Naive thymus-derived CD4-positive, alpha-beta T cell (primary cell): ENCODE measurements at regions not wholly inside any gene's neighbourhood (a gene's known extent, or its start where the extent isn't known, plus 50 kb on each side); places are given as distances from the start of the nearest gene placed in this dataset.

Source experiments
- ATAC-seq: fragments of 150-1000 bp; cut with Tn5 transposase; 2 replicates; pipeline ENCODE4 v1.10.0; 2021; ENCODE audit warnings: mild to moderate bottlenecking, moderate library complexity
- CTCF ChIA-PET: fragments of 350-600 bp; sonication (Branson Sonifier 250); formaldehyde crosslinking; loops from one replicate; lab custom pipeline; 2021; ENCODE audit warnings: antibody characterized with exemption; lab: Charles Lee
- POLR2A ChIA-PET: fragments of 350-600 bp; sonication (Branson Sonifier 250); formaldehyde crosslinking; loops from one replicate; lab custom pipeline; 2021; ENCODE audit warnings: antibody characterized with exemption, inconsistent platforms; lab: Charles Lee
- DNase-seq, 9 donors: peaks; one replicate each; pipeline versions ENCODE4 v3.0.0 to v3.0.0-alpha.2; 2020 to 2022; ENCODE audit warnings: mixed read lengths in 1 of 9
- H3K27ac ChIP-seq: one replicate; pipeline ENCODE4 v1.7.0; 2013; ENCODE audit warnings: mild to moderate bottlenecking, low read depth, low read length, moderate library complexity
- H3K27me3 ChIP-seq, 2 donors: one replicate each; pipeline ENCODE4 v1.7.0; 2013; ENCODE audit warnings: low read length in 2 of 2, mild to moderate bottlenecking in 2 of 2, moderate library complexity in 2 of 2; ENCODE audit not compliant: control insufficient read depth in 2 of 2, insufficient read depth in 2 of 2
- H3K36me3 ChIP-seq, 3 experiments: 1 replicate in 2 of 3; 2 replicates in 1 of 3; pipeline ENCODE4 v1.7.0; 2013; ENCODE audit warnings: low read length in 3 of 3, mild to moderate bottlenecking in 3 of 3, moderate library complexity in 1 of 3; ENCODE audit not compliant: insufficient read depth in 3 of 3, control insufficient read depth in 2 of 3
- H3K4me1 ChIP-seq, 2 donors: one replicate each; pipeline ENCODE4 v1.7.0; 2013; ENCODE audit warnings: low read length in 2 of 2, mild to moderate bottlenecking in 2 of 2, moderate library complexity in 1 of 2; ENCODE audit not compliant: control insufficient read depth in 2 of 2, insufficient read depth in 2 of 2
- H3K4me3 ChIP-seq: 2 replicates; pipeline ENCODE4 v1.7.0; 2013; ENCODE audit warnings: mild to moderate bottlenecking, low read length
- H3K9me3 ChIP-seq, 3 experiments: 1 replicate in 2 of 3; 2 replicates in 1 of 3; pipeline ENCODE4 v1.7.0; 2013; ENCODE audit warnings: low read length in 3 of 3; ENCODE audit not compliant: control insufficient read depth in 2 of 3
- H3K27ac Mint-ChIP-seq, 9 donors: one replicate each; pipeline ENCODE4 v1.8.0; 2020 to 2022; ENCODE audit warnings: mixed read lengths in 9 of 9, mild to moderate bottlenecking in 8 of 9, moderate library complexity in 5 of 9, inconsistent platforms in 2 of 9
- H3K27me3 Mint-ChIP-seq, 5 donors: one replicate each; pipeline ENCODE4 v1.8.0; 2021 to 2022; ENCODE audit warnings: mixed read lengths in 5 of 5, mild to moderate bottlenecking in 1 of 5
- H3K36me3 Mint-ChIP-seq, 5 donors: one replicate each; pipeline ENCODE4 v1.8.0; 2020 to 2022; ENCODE audit warnings: mixed read lengths in 5 of 5, mild to moderate bottlenecking in 3 of 5, inconsistent platforms in 1 of 5
- H3K4me1 Mint-ChIP-seq, 7 donors: one replicate each; pipeline ENCODE4 v1.8.0; 2020 to 2022; ENCODE audit warnings: mixed read lengths in 7 of 7, mild to moderate bottlenecking in 3 of 7, inconsistent platforms in 1 of 7
- H3K4me3 Mint-ChIP-seq, 10 donors: one replicate each; pipeline ENCODE4 v1.8.0; 2020 to 2022; ENCODE audit warnings: mild to moderate bottlenecking in 10 of 10, mixed read lengths in 10 of 10, moderate library complexity in 6 of 10, inconsistent platforms in 2 of 10
- H3K9me3 Mint-ChIP-seq, 11 donors: one replicate each; pipeline ENCODE4 v1.8.0; 2020 to 2022; ENCODE audit warnings: mixed read lengths in 11 of 11, mild to moderate bottlenecking in 4 of 11, inconsistent platforms in 1 of 11, moderate library complexity in 1 of 11
- intact Hi-C, 2 donors: fragments of 100-400 bp; cut with micrococcal nuclease; formaldehyde crosslinking; loops; one replicate each; pipeline ENCODE4 v1.15.1; 2023

- intact Hi-C loops, result no loop called here
- H3K4me1 ChIP-seq, result no peaks in the 10 kb centered on the region
- no peaks in the 10 kb centered on the region for H3K36me3 Mint-ChIP-seq
- H3K4me3 Mint-ChIP-seq, result no peak overlapping the region
- no peaks in the 10 kb centered on the region for H3K36me3 ChIP-seq
- H3K4me1 Mint-ChIP-seq, result no peaks in the 10 kb centered on the region
- no peak overlapping the region for H3K4me3 ChIP-seq
- peaks cover 0 to 3% (median 0%) of the 10 kb centered on the region in 11 donors for H3K9me3 Mint-ChIP-seq
- ChIA-PET CTCF (no interaction called here), POLR2A (no interaction called here)
- H3K27me3 ChIP-seq, result no peaks in the 10 kb centered on the region
- ATAC-seq, result no peak
- H3K27me3 Mint-ChIP-seq, result peaks cover 0 to 31% (median 14%) of the 10 kb centered on the region in 5 donors
- no peaks in the 10 kb centered on the region for H3K9me3 ChIP-seq
- H3K27ac ChIP-seq, result no peak overlapping the region
- H3K27ac Mint-ChIP-seq, result no peak overlapping the region
- no peak for DNase-seq
Measured at GRCh38 chr15:35743321-35743720, 197.4 kb upstream of the DPH6 start.

- DNase-seq (no peak), ATAC-seq (no peak)
- Mint-ChIP-seq H3K27me3 (peaks cover 4 to 30% (median 19%) of the 10 kb centered on the region in 5 donors), H3K27ac (no peak overlapping the region), H3K9me3 (peaks cover 0 to 3% (median 0%) of the 10 kb centered on the region in 11 donors), H3K4me3 (no peak overlapping the region), H3K36me3 (no peaks in the 10 kb centered on the region), H3K4me1 (no peaks in the 10 kb centered on the region)
- H3K27me3 ChIP-seq, result no peaks in the 10 kb centered on the region
- ChIA-PET POLR2A (no interaction called here), CTCF (no interaction called here)
- intact Hi-C loops, result no loop called here
- no peak overlapping the region for H3K4me3 ChIP-seq
- H3K36me3 ChIP-seq, result no peaks in the 10 kb centered on the region
- H3K4me1 ChIP-seq, result no peaks in the 10 kb centered on the region
- H3K27ac ChIP-seq, result no peak overlapping the region
- H3K9me3 ChIP-seq, result no peaks in the 10 kb centered on the region
Measured at GRCh38 chr15:35746121-35746520, 200.2 kb upstream of the DPH6 start.

GRCh38 chr15:35748105-35748504 lies 202.1 kb upstream of the DPH6 start:
- Mint-ChIP-seq H3K9me3 (peaks cover 0 to 3% (median 0%) of the 10 kb centered on the region in 11 donors), H3K4me1 (no peaks in the 10 kb centered on the region), H3K4me3 (no peak overlapping the region), H3K36me3 (no peaks in the 10 kb centered on the region), H3K27ac (no peak overlapping the region), H3K27me3 (peaks cover 4 to 30% (median 20%) of the 10 kb centered on the region in 5 donors)
- Histone ChIP-seq H3K9me3 (no peaks in the 10 kb centered on the region), H3K27me3 (no peaks in the 10 kb centered on the region), H3K36me3 (no peaks in the 10 kb centered on the region), H3K27ac (no peak overlapping the region), H3K4me3 (no peak overlapping the region), H3K4me1 (no peaks in the 10 kb centered on the region)
- no peak for ATAC-seq
- ChIA-PET POLR2A (no interaction called here), CTCF (no interaction called here)
- DNase-seq, result no peak
- intact Hi-C loops, result no loop called here

- ChIA-PET CTCF (interaction anchor here (0.6 to 0.7 kb wide), 2 partner anchors 33 to 1892 kb away, joined by 3 read pairs; no protein-coding TSS in a partner anchor), POLR2A (no interaction called here)
- H3K27ac ChIP-seq, result no peak overlapping the region
- H3K4me1 ChIP-seq, result no peaks in the 10 kb centered on the region
- no peaks in the 10 kb centered on the region for H3K27me3 ChIP-seq
- H3K9me3 ChIP-seq, result no peaks in the 10 kb centered on the region
- DNase-seq, result no peak
- H3K9me3 Mint-ChIP-seq, result no peaks in the 10 kb centered on the region
- H3K4me3 ChIP-seq, result no peak overlapping the region
- intact Hi-C loops, result loop anchor here in 1 of 2 donors (10.0 kb wide), 1 partner anchor 1385 kb away; no protein-coding TSS in a partner anchor
- no peak overlapping the region for H3K4me3 Mint-ChIP-seq
- no peaks in the 10 kb centered on the region for H3K36me3 ChIP-seq
- ATAC-seq, result no peak
- H3K4me1 Mint-ChIP-seq, result no peaks in the 10 kb centered on the region
- no peaks in the 10 kb centered on the region for H3K36me3 Mint-ChIP-seq
- H3K27ac Mint-ChIP-seq, result no peak overlapping the region
- H3K27me3 Mint-ChIP-seq, result peaks cover 4 to 23% (median 12%) of the 10 kb centered on the region in 5 donors
Measured at GRCh38 chr15:35750051-35750450, 204.1 kb upstream of the DPH6 start.

- no peak overlapping the region for H3K27ac ChIP-seq
- ChIA-PET CTCF (interaction anchor here (1.0 kb wide), 1 partner anchor 11 kb away, joined by 3 read pairs; no protein-coding TSS in a partner anchor), POLR2A (no interaction called here)
- DNase-seq, result peak in 5 of 9 donors; percentile 2 to 35 (median 10)
- H3K27ac Mint-ChIP-seq, result no peak overlapping the region
- no peaks in the 10 kb centered on the region for H3K4me1 ChIP-seq
- no peak overlapping the region for H3K4me3 ChIP-seq
- no peaks in the 10 kb centered on the region for H3K36me3 ChIP-seq
- H3K9me3 Mint-ChIP-seq, result no peaks in the 10 kb centered on the region
- intact Hi-C loops, result loop anchor here in 1 of 2 donors (1.0 to 10.0 kb wide), 2 partner anchors 232 to 1383 kb away; no protein-coding TSS in a partner anchor
- no peaks in the 10 kb centered on the region for H3K27me3 ChIP-seq
- no peaks in the 10 kb centered on the region for H3K36me3 Mint-ChIP-seq
- no peaks in the 10 kb centered on the region for H3K9me3 ChIP-seq
- peaks cover 4 to 19% (median 12%) of the 10 kb centered on the region in 5 donors for H3K27me3 Mint-ChIP-seq
- no peak for ATAC-seq
- H3K4me3 Mint-ChIP-seq, result peak overlapping the region in 1 of 10 donors; percentile 29
- H3K4me1 Mint-ChIP-seq, result no peaks in the 10 kb centered on the region
Measured at GRCh38 chr15:35751413-35752133, 205.6 kb upstream of the DPH6 start.

GRCh38 chr15:35752134-35752466 lies 206.1 kb upstream of the DPH6 start:
- Mint-ChIP-seq H3K4me1 (no peaks in the 10 kb centered on the region), H3K36me3 (no peaks in the 10 kb centered on the region), H3K27ac (no peak overlapping the region), H3K4me3 (no peak overlapping the region), H3K9me3 (no peaks in the 10 kb centered on the region), H3K27me3 (peaks cover 4 to 19% (median 10%) of the 10 kb centered on the region in 5 donors)
- Histone ChIP-seq H3K27me3 (no peaks in the 10 kb centered on the region), H3K36me3 (no peaks in the 10 kb centered on the region), H3K9me3 (no peaks in the 10 kb centered on the region), H3K4me1 (no peaks in the 10 kb centered on the region), H3K4me3 (no peak overlapping the region), H3K27ac (no peak overlapping the region)
- intact Hi-C loops, result loop anchor here in 1 of 2 donors (10.0 kb wide), 1 partner anchor 1383 kb away; no protein-coding TSS in a partner anchor
- DNase-seq (no peak), ATAC-seq (no peak)
- ChIA-PET CTCF (no interaction called here), POLR2A (no interaction called here)

GRCh38 chr15:35753486-35753885 lies 207.5 kb upstream of the DPH6 start:
- DNase-seq, result no peak
- Histone ChIP-seq H3K27ac (no peak overlapping the region), H3K36me3 (no peaks in the 10 kb centered on the region), H3K9me3 (no peaks in the 10 kb centered on the region), H3K4me1 (no peaks in the 10 kb centered on the region), H3K4me3 (no peak overlapping the region), H3K27me3 (no peaks in the 10 kb centered on the region)
- no peaks in the 10 kb centered on the region for H3K4me1 Mint-ChIP-seq
- CTCF ChIA-PET, result no interaction called here
- no peaks in the 10 kb centered on the region for H3K9me3 Mint-ChIP-seq
- intact Hi-C loops, result loop anchor here in 1 of 2 donors (10.0 kb wide), 1 partner anchor 1381 kb away; no protein-coding TSS in a partner anchor
- H3K4me3 Mint-ChIP-seq, result no peak overlapping the region
- no peaks in the 10 kb centered on the region for H3K36me3 Mint-ChIP-seq
- H3K27me3 Mint-ChIP-seq, result peaks cover 6 to 18% (median 12%) of the 10 kb centered on the region in 5 donors
- no peak for ATAC-seq
- no peak overlapping the region for H3K27ac Mint-ChIP-seq
- POLR2A ChIA-PET, result no interaction called here
